HUES64 (cell line): ENCODE measurements at regions not wholly inside any gene's neighbourhood (a gene's known extent, or its start where the extent isn't known, plus 50 kb on each side); places are given as distances from the start of the nearest gene placed in this dataset.

Source experiments
- H3K27ac ChIP-seq: 2 replicates; pipeline ENCODE4 v1.7.0; 2013; ENCODE audit warnings: low read depth, low read length, inconsistent platforms
- H3K27me3 ChIP-seq: 2 replicates; pipeline ENCODE4 v1.6.1; 2013; ENCODE audit warnings: mild to moderate bottlenecking, low read length; ENCODE audit not compliant: insufficient read depth
- H3K36me3 ChIP-seq: 2 replicates; pipeline ENCODE4 v1.6.1; 2013; ENCODE audit warnings: mild to moderate bottlenecking, low read length; ENCODE audit not compliant: insufficient read depth
- H3K4me1 ChIP-seq: 2 replicates; pipeline ENCODE4 v1.6.1; 2013; ENCODE audit warnings: mild to moderate bottlenecking, low read length, moderate library complexity; ENCODE audit not compliant: insufficient read depth
- H3K4me3 ChIP-seq: 2 replicates; pipeline ENCODE4 v1.5.1; 2013; ENCODE audit warnings: mild to moderate bottlenecking, low read length, moderate library complexity
- H3K9ac ChIP-seq: 2 replicates; pipeline ENCODE4 v1.6.1; 2013; ENCODE audit warnings: mild to moderate bottlenecking, low read depth, low read length
- H3K9me3 ChIP-seq: 2 replicates; pipeline ENCODE4 v1.6.1; 2013; ENCODE audit warnings: low read depth, low read length; ENCODE audit not compliant: insufficient read depth
- WGBS: fragments of 150-250, 120-280 bp; methylation state at CpG from one replicate; pipeline ENCODE4 v1.1.7; 2013; ENCODE audit warnings: missing lambda C conversion rate; 5-methylcytosine and 5-hydroxymethylcytosine counted together

GRCh38 chr5:175765858-175766257, 105.5 kb upstream of the CPLX2 start:
- H3K27me3 ChIP-seq = peaks cover 2% of the 10 kb centered on the region; the same call in 1 of the 2 replicates
- H3K9me3 ChIP-seq = peaks cover 9% of the 10 kb centered on the region; the same call in 1 of the 2 replicates
- no peaks in the 10 kb centered on the region for H3K4me1 ChIP-seq
- WGBS = 87% methylated on average over 3 of the region's 3 CpGs
- H3K27ac ChIP-seq = no peak overlapping the region
- no peak overlapping the region for H3K9ac ChIP-seq
- H3K36me3 ChIP-seq = no peaks in the 10 kb centered on the region
- H3K4me3 ChIP-seq = no peak overlapping the region

- Histone ChIP-seq H3K36me3 (no peaks in the 10 kb centered on the region), H3K4me1 (no peaks in the 10 kb centered on the region), H3K4me3 (no peak overlapping the region), H3K27ac (no peak overlapping the region), H3K9ac (no peak overlapping the region), H3K27me3 (peaks cover 8% of the 10 kb centered on the region; the same call in 1 of the 2 replicates), H3K9me3 (peaks cover 9% of the 10 kb centered on the region; the same call in 1 of the 2 replicates)
- 86% methylated on average over 2 of the region's 2 CpGs for WGBS
Measured at GRCh38 chr5:175766963-175767362, 104.4 kb upstream of the CPLX2 start.

- Histone ChIP-seq H3K27me3 (peaks cover 34% of the 10 kb centered on the region), H3K36me3 (no peaks in the 10 kb centered on the region), H3K4me1 (0 out of 2 replicates have a peak, but pooled peaks cover 6% of the 10 kb centered on the region), H3K9me3 (no peaks in the 10 kb centered on the region), H3K4me3 (peak overlapping the region; percentile 53), H3K9ac (peak overlapping the region; percentile 5), H3K27ac (no peak overlapping the region)
- WGBS = 9% methylated on average over 50 of the region's 50 CpGs
Measured at GRCh38 chr5:175772747-175773533, 98.4 kb upstream of the CPLX2 start.

- H3K27me3 ChIP-seq = peaks cover 34% of the 10 kb centered on the region
- H3K36me3 ChIP-seq = no peaks in the 10 kb centered on the region
- H3K4me1 ChIP-seq = 0 out of 2 replicates have a peak, but pooled peaks cover 6% of the 10 kb centered on the region
- H3K9me3 ChIP-seq = no peaks in the 10 kb centered on the region
- peak overlapping the region; percentile 5; the same call in 1 of the 2 replicates for H3K9ac ChIP-seq
- H3K4me3 ChIP-seq = peak overlapping the region; percentile 53
- WGBS = 31% methylated on average over 12 of the region's 12 CpGs
- no peak overlapping the region for H3K27ac ChIP-seq
Measured at GRCh38 chr5:175773534-175774070, 97.8 kb upstream of the CPLX2 start.

- 0 out of 2 replicates have a peak, but pooled peaks cover 6% of the 10 kb centered on the region for H3K4me1 ChIP-seq
- H3K4me3 ChIP-seq = no peak overlapping the region
- H3K36me3 ChIP-seq = no peaks in the 10 kb centered on the region
- WGBS = 94% methylated on average over 7 of the region's 7 CpGs
- H3K27ac ChIP-seq = no peak overlapping the region
- no peak overlapping the region for H3K9ac ChIP-seq
- no peaks in the 10 kb centered on the region for H3K9me3 ChIP-seq
- peaks cover 34% of the 10 kb centered on the region for H3K27me3 ChIP-seq
Measured at GRCh38 chr5:175775416-175775815, 96.0 kb upstream of the CPLX2 start.

GRCh38 chr5:175778951-175779503, 92.4 kb upstream of the CPLX2 start:
- Histone ChIP-seq H3K9ac (no peak overlapping the region), H3K27me3 (peaks cover 6% of the 10 kb centered on the region), H3K36me3 (no peaks in the 10 kb centered on the region), H3K4me3 (no peak overlapping the region), H3K27ac (no peak overlapping the region), H3K9me3 (no peaks in the 10 kb centered on the region), H3K4me1 (0 out of 2 replicates have a peak, but pooled peaks cover 2% of the 10 kb centered on the region)
- WGBS = 88% methylated on average over 6 of the region's 7 CpGs

- Histone ChIP-seq H3K4me3 (no peak overlapping the region), H3K4me1 (no peaks in the 10 kb centered on the region), H3K27me3 (no peaks in the 10 kb centered on the region), H3K9ac (no peak overlapping the region), H3K9me3 (no peaks in the 10 kb centered on the region), H3K27ac (no peak overlapping the region), H3K36me3 (no peaks in the 10 kb centered on the region)
Measured at GRCh38 chr5:175783739-175784138, 87.6 kb upstream of the CPLX2 start.

- no peaks in the 10 kb centered on the region for H3K4me1 ChIP-seq
Measured at GRCh38 chr5:175784230-175784629, 87.1 kb upstream of the CPLX2 start.

GRCh38 chr5:175785681-175786080, 85.7 kb upstream of the CPLX2 start:
- no peaks in the 10 kb centered on the region for H3K36me3 ChIP-seq
- H3K9ac ChIP-seq = no peak overlapping the region
- H3K4me1 ChIP-seq = no peaks in the 10 kb centered on the region
- H3K9me3 ChIP-seq = 0 out of 2 replicates have a peak, but pooled peaks cover 4% of the 10 kb centered on the region
- no peaks in the 10 kb centered on the region for H3K27me3 ChIP-seq
- H3K4me3 ChIP-seq = no peak overlapping the region
- H3K27ac ChIP-seq = no peak overlapping the region

More at GRCh38 chr5:175784230-175784629, 87.1 kb upstream of the CPLX2 start:
- no peaks in the 10 kb centered on the region for H3K9me3 ChIP-seq
- 100% methylated on average over 1 of the region's 1 CpG for WGBS
- H3K4me3 ChIP-seq = no peak overlapping the region
- no peaks in the 10 kb centered on the region for H3K36me3 ChIP-seq
- H3K27me3 ChIP-seq = no peaks in the 10 kb centered on the region
- H3K9ac ChIP-seq = no peak overlapping the region
- no peak overlapping the region for H3K27ac ChIP-seq

GRCh38 chr5:175788155-175788787, 83.1 kb upstream of the CPLX2 start:
- WGBS = 95% methylated on average over 9 of the region's 9 CpGs
- Histone ChIP-seq H3K27ac (no peak overlapping the region), H3K9me3 (0 out of 2 replicates have a peak, but pooled peaks cover 4% of the 10 kb centered on the region), H3K27me3 (no peaks in the 10 kb centered on the region), H3K36me3 (no peaks in the 10 kb centered on the region), H3K4me1 (no peaks in the 10 kb centered on the region), H3K9ac (no peak overlapping the region), H3K4me3 (no peak overlapping the region)

GRCh38 chr5:175789670-175790069, 81.7 kb upstream of the CPLX2 start:
- Histone ChIP-seq H3K4me3 (no peak overlapping the region), H3K27me3 (peaks cover 9% of the 10 kb centered on the region), H3K9ac (no peak overlapping the region), H3K9me3 (0 out of 2 replicates have a peak, but pooled peaks cover 4% of the 10 kb centered on the region), H3K4me1 (no peaks in the 10 kb centered on the region), H3K36me3 (no peaks in the 10 kb centered on the region), H3K27ac (no peak overlapping the region)
